ENCODE measurements at regions not wholly inside any gene's neighbourhood (a gene's known extent, or its start where the extent isn't known, plus 50 kb on each side); places are given as distances from the start of the nearest gene placed in this dataset.
"Not testable (repeated sequence)": the region's sequence is repeated elsewhere in the genome, so short reads cannot be mapped to it uniquely, and the experiment has no call there.

DNA sequence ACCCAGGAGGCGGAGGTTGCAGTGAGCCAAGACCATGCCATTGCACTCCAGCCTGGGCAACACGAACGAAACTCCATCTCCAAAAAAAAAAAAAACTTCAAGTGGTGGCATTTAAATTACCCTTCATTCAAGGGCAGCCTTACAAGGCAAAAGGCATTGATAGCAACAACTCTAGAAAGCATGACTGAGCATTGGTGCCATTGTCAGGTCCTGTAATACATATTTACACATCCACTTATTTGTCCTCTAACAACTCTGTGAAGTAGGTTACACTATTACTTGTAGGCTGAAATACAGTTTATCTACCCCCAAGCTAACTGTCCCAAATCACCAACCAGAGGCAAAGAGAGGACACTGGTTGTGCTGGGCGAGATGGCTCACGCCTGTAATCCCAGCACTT is 52.7 kb upstream of the LARP1 start:
- Histone ChIP-seq H3K4me2 (ENCODE audit: low read length) (no peak overlapping the region), H3K79me2 (replicated peaks; ENCODE audit: insufficient read depth, low read length) (no peaks in the 10 kb centered on the region), H3K27me3 (ENCODE audit: insufficient read depth, low read depth, low read length) (no peaks in the 10 kb centered on the region), H3K9ac (ENCODE audit: low read length) (no peak overlapping the region), H3K4me3 (ENCODE audit: low read length) (no peak overlapping the region), H3K9me2 (ENCODE audit: insufficient read depth, low read length) (no peaks in the 10 kb centered on the region), H3K36me3 (ENCODE audit: insufficient read depth, low read length) (no peaks in the 10 kb centered on the region), H2AFZ (ENCODE audit: low read depth, low read length) (no peak overlapping the region), H3K9me3 (ENCODE audit: low read length) (no peaks in the 10 kb centered on the region), H3F3A (ENCODE audit: insufficient read depth, low read length, poor library complexity, severe bottlenecking) (no peaks in the 10 kb centered on the region), H4K20me1 (ENCODE audit: insufficient read depth) (no peaks in the 10 kb centered on the region), H3K27ac (ENCODE audit: low read length) (no peak overlapping the region)
- TF ChIP-seq SMC3 (conservative IDR thresholded peaks at IDR 0.05; ENCODE audit: poor library complexity) (no peak), EP300 (conservative IDR thresholded peaks at IDR 0.05; ENCODE audit: poor library complexity, severe bottlenecking) (no peak), MXI1 (conservative IDR thresholded peaks at IDR 0.05; ENCODE audit: poor library complexity, severe bottlenecking) (no peak), RAD21 (conservative IDR thresholded peaks at IDR 0.05) (no peak), POLR2AphosphoS5 (IDR thresholded peaks at IDR 0.05) (no peak), TAF1 (IDR thresholded peaks at IDR 0.05; ENCODE audit: low read depth) (no peak), EZH2 (IDR thresholded peaks at IDR 0.05; ENCODE audit: borderline replicate concordance, insufficient read depth, low read length, poor library complexity, severe bottlenecking) (no peak)
- TF ChIP-seq, protein P1, sequence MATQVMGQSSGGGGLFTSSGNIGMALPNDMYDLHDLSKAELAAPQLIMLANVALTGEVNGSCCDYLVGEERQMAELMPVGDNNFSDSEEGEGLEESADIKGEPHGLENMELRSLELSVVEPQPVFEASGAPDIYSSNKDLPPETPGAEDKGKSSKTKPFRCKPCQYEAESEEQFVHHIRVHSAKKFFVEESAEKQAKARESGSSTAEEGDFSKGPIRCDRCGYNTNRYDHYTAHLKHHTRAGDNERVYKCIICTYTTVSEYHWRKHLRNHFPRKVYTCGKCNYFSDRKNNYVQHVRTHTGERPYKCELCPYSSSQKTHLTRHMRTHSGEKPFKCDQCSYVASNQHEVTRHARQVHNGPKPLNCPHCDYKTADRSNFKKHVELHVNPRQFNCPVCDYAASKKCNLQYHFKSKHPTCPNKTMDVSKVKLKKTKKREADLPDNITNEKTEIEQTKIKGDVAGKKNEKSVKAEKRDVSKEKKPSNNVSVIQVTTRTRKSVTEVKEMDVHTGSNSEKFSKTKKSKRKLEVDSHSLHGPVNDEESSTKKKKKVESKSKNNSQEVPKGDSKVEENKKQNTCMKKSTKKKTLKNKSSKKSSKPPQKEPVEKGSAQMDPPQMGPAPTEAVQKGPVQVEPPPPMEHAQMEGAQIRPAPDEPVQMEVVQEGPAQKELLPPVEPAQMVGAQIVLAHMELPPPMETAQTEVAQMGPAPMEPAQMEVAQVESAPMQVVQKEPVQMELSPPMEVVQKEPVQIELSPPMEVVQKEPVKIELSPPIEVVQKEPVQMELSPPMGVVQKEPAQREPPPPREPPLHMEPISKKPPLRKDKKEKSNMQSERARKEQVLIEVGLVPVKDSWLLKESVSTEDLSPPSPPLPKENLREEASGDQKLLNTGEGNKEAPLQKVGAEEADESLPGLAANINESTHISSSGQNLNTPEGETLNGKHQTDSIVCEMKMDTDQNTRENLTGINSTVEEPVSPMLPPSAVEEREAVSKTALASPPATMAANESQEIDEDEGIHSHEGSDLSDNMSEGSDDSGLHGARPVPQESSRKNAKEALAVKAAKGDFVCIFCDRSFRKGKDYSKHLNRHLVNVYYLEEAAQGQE (IDR thresholded peaks at IDR 0.05; ENCODE audit: borderline replicate concordance), result no peak
- TF ChIP-seq, protein P2, sequence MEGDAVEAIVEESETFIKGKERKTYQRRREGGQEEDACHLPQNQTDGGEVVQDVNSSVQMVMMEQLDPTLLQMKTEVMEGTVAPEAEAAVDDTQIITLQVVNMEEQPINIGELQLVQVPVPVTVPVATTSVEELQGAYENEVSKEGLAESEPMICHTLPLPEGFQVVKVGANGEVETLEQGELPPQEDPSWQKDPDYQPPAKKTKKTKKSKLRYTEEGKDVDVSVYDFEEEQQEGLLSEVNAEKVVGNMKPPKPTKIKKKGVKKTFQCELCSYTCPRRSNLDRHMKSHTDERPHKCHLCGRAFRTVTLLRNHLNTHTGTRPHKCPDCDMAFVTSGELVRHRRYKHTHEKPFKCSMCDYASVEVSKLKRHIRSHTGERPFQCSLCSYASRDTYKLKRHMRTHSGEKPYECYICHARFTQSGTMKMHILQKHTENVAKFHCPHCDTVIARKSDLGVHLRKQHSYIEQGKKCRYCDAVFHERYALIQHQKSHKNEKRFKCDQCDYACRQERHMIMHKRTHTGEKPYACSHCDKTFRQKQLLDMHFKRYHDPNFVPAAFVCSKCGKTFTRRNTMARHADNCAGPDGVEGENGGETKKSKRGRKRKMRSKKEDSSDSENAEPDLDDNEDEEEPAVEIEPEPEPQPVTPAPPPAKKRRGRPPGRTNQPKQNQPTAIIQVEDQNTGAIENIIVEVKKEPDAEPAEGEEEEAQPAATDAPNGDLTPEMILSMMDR (IDR thresholded peaks at IDR 0.05; ENCODE audit: poor library complexity, severe bottlenecking), result no peak

DNA sequence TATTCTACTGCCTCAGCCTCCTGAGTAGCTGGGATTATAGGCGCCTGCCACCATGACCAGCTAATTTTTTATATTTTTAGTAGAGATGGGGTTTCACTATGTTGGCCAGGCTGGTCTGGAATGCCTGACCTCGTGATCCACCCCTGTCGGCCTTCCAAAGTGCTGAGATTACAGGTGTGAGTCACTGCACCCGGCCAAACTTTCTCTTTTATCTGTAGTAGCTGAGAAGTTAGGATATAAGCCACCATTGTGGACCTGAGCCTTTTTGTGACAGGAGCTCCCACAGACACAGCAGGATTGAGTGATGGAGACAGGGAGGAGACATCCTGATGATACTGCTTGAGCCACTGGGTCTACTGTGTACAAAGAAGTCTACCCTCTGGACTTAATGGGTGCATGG is 53.5 kb upstream of the LARP1 start:
- not testable (repeated sequence) for H3K4me2 ChIP-seq (ENCODE audit: low read length); H4K20me1 ChIP-seq (ENCODE audit: insufficient read depth); H3K27ac ChIP-seq (ENCODE audit: low read length); H3K4me3 ChIP-seq (ENCODE audit: low read length); H3K79me2 ChIP-seq (replicated peaks; ENCODE audit: insufficient read depth, low read length); H3K9me3 ChIP-seq (ENCODE audit: low read length); H2AFZ ChIP-seq (ENCODE audit: low read depth, low read length); H3K9me2 ChIP-seq (ENCODE audit: insufficient read depth, low read length); H3K27me3 ChIP-seq (ENCODE audit: insufficient read depth, low read depth, low read length); H3F3A ChIP-seq (ENCODE audit: insufficient read depth, low read length, poor library complexity, severe bottlenecking); H3K9ac ChIP-seq (ENCODE audit: low read length); H3K36me3 ChIP-seq (ENCODE audit: insufficient read depth, low read length)

DNA sequence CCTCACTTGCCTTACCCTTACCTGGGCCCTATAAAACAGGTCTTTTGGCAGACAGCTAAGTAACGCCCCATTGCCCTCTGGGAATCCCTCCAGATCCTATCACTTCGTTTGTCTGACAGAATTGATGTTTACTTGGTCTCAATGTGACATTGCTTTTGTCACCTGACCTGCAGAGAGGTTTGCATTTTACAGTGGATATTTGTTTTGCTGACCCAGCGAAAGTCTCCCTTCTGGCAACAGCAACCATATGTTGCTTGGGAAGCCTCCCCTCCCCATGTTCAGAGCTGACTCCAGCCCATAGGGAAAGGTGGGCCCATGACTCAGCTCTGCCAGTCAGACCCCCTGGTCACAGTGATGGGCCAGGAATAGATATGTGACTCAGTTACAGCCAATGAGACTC is 54.0 kb upstream of the LARP1 start:
- Histone ChIP-seq H2AFZ (ENCODE audit: low read depth, low read length) (no peak overlapping the region), H3F3A (ENCODE audit: insufficient read depth, low read length, poor library complexity, severe bottlenecking) (no peaks in the 10 kb centered on the region), H3K79me2 (replicated peaks; ENCODE audit: insufficient read depth, low read length) (no peaks in the 10 kb centered on the region), H3K4me3 (ENCODE audit: low read length) (no peak overlapping the region), H4K20me1 (ENCODE audit: insufficient read depth) (no peaks in the 10 kb centered on the region), H3K4me2 (ENCODE audit: low read length) (no peak overlapping the region), H3K27me3 (ENCODE audit: insufficient read depth, low read depth, low read length) (no peaks in the 10 kb centered on the region), H3K36me3 (ENCODE audit: insufficient read depth, low read length) (no peaks in the 10 kb centered on the region), H3K9me2 (ENCODE audit: insufficient read depth, low read length) (no peaks in the 10 kb centered on the region), H3K27ac (ENCODE audit: low read length) (no peak overlapping the region), H3K9ac (ENCODE audit: low read length) (no peak overlapping the region), H3K9me3 (ENCODE audit: low read length) (no peaks in the 10 kb centered on the region)
- TF ChIP-seq TAF1 (IDR thresholded peaks at IDR 0.05; ENCODE audit: low read depth) (no peak), EP300 (conservative IDR thresholded peaks at IDR 0.05; ENCODE audit: poor library complexity, severe bottlenecking) (no peak), MXI1 (conservative IDR thresholded peaks at IDR 0.05; ENCODE audit: poor library complexity, severe bottlenecking) (no peak), EZH2 (IDR thresholded peaks at IDR 0.05; ENCODE audit: borderline replicate concordance, insufficient read depth, low read length, poor library complexity, severe bottlenecking) (no peak), POLR2AphosphoS5 (IDR thresholded peaks at IDR 0.05) (no peak), SMC3 (conservative IDR thresholded peaks at IDR 0.05; ENCODE audit: poor library complexity) (no peak), RAD21 (conservative IDR thresholded peaks at IDR 0.05) (no peak)
- TF ChIP-seq, protein P1 (IDR thresholded peaks at IDR 0.05; ENCODE audit: borderline replicate concordance), result no peak
- TF ChIP-seq, protein P2 (IDR thresholded peaks at IDR 0.05; ENCODE audit: poor library complexity, severe bottlenecking), result no peak
